ENCODE measurements at regions not wholly inside any gene's neighbourhood (a gene's known extent, or its start where the extent isn't known, plus 50 kb on each side); places are given as distances from the start of the nearest gene placed in this dataset.

GRCh38 chr17:14547556-14547955, 246.7 kb downstream of the HS3ST3B1 start:
- H3K18ac ChIP-seq (ENCODE audit: extremely low read depth, low read length), result no peak overlapping the region
- no peak overlapping the region for H3K4me2 ChIP-seq (ENCODE audit: insufficient read depth in 1 of 2, low read depth in 2 of 2, low read length in 2 of 2)
- no peak overlapping the region for H3K4ac ChIP-seq (replicated peaks; ENCODE audit: insufficient read length, low read depth, low read length)
- no peaks in the 10 kb centered on the region for H3K79me2 ChIP-seq (ENCODE audit: control insufficient read depth in 1 of 2, insufficient read depth in 2 of 2, low read length in 2 of 2)
- H3K4me3 ChIP-seq (ENCODE audit: extremely low read depth in 1 of 4, insufficient read depth in 2 of 4, low read depth in 3 of 4, low read length in 4 of 4), result no peak overlapping the region
- H2BK12ac ChIP-seq (ENCODE audit: low read depth, low read length), result peak overlapping the region; percentile 6; the same call in 1 of the 2 replicates
- no peaks in the 10 kb centered on the region for H3K9me3 ChIP-seq (ENCODE audit: insufficient read depth in 2 of 2, low read depth in 1 of 2, low read length in 1 of 2)
- no peak overlapping the region for H4K5ac ChIP-seq (ENCODE audit: insufficient read length, low read depth, low read length)
- no peaks in the 10 kb centered on the region for H4K20me1 ChIP-seq (replicated peaks in 1 of 2; ENCODE audit: control insufficient read depth in 1 of 2, insufficient read depth in 2 of 2, low read length in 2 of 2)
- 94% methylated on average over 2 of the region's 2 CpGs; no CpG with 5 or more reads in 1 of the 2 experiments for WGBS, 2 experiments (ENCODE audit: extremely low coverage in 1 of 2, insufficient coverage in 1 of 2, insufficient read length in 1 of 2, insufficient replicate concordance in 2 of 2, low coverage in 1 of 2, low lambda C conversion rate in 2 of 2, missing lambda C conversion rate in 1 of 2)
- DNase-seq (ENCODE audit: low read depth in 1 of 2, low spot score in 2 of 2), result no peak
- CTCF ChIA-PET (ENCODE audit: partially characterized antibody), result interaction anchor here (0.9 kb wide), 1 partner anchor 28 kb away, joined by 4 read pairs; no protein-coding TSS in a partner anchor
- H2AK5ac ChIP-seq (ENCODE audit: low read depth, low read length), result no peak overlapping the region
- no peak overlapping the region for H2BK5ac ChIP-seq (ENCODE audit: low read depth, low read length)
- FAIRE-seq, result no peak
- H3K56ac ChIP-seq (replicated peaks; ENCODE audit: insufficient read length, low read depth, low read length), result no peak overlapping the region
- H2BK120ac ChIP-seq (replicated peaks; ENCODE audit: low read depth, low read length), result no peak overlapping the region
- no peak overlapping the region for H3K14ac ChIP-seq (ENCODE audit: insufficient read length)
- H3K79me1 ChIP-seq (ENCODE audit: low read depth, low read length), result no peaks in the 10 kb centered on the region
- H3K36me3 ChIP-seq (ENCODE audit: control insufficient read depth in 2 of 4, insufficient read depth in 4 of 4, low read length in 3 of 4), result no peaks in the 10 kb centered on the region
- no peak overlapping the region for H2AFZ ChIP-seq (ENCODE audit: low read length)
- H3K23ac ChIP-seq (ENCODE audit: insufficient read length), result no peak overlapping the region
- POLR2A ChIA-PET (ENCODE audit: partially characterized antibody), result no interaction called here
- no peak overlapping the region for H4K8ac ChIP-seq (ENCODE audit: extremely low read depth, insufficient read depth, low read length)
- no peak overlapping the region for H4K91ac ChIP-seq (replicated peaks; ENCODE audit: insufficient read length, low read length)
- H2BK15ac ChIP-seq (ENCODE audit: low read length), result peak overlapping the region; percentile 65; the same call in 1 of the 2 replicates
- H3K4me1 ChIP-seq (replicated peaks in 1 of 4; ENCODE audit: control insufficient read depth in 3 of 4, insufficient read depth in 4 of 4, low read length in 3 of 4), result peaks cover 0 to 11% (median 0%) of the 10 kb centered on the region in 4 experiments; a peak in 2 of 7 replicates
- H3K23me2 ChIP-seq (ENCODE audit: low read depth, low read length), result no peaks in the 10 kb centered on the region
- no peaks in the 10 kb centered on the region for H3K27me3 ChIP-seq (replicated peaks in 1 of 4; ENCODE audit: control insufficient read depth in 3 of 4, extremely low read depth in 1 of 4, insufficient read depth in 3 of 4, low read length in 3 of 4)
- no peak overlapping the region for H3K9ac ChIP-seq (replicated peaks in 1 of 4; ENCODE audit: extremely low read depth in 1 of 4, low read depth in 3 of 4, low read length in 3 of 4)
- H2BK20ac ChIP-seq (ENCODE audit: low read length), result peak overlapping the region; percentile 13; the same call in 1 of the 2 replicates
- no peak overlapping the region for H3K27ac ChIP-seq (ENCODE audit: low read depth, low read length)
- TF ChIP-seq HDAC2 (IDR thresholded peaks at IDR 0.05; ENCODE audit: borderline replicate concordance in 1 of 2, low read depth in 2 of 2, low read length in 2 of 2), result no peak
- TF ChIP-seq POLR2A (IDR thresholded peaks at IDR 0.05; ENCODE audit: control extremely low read depth in 1 of 2, low read depth in 2 of 2, low read length in 2 of 2), result no peak
- no peak for TF ChIP-seq TCF12 (IDR thresholded peaks at IDR 0.05; ENCODE audit: low read depth, low read length)
- TF ChIP-seq FOSL1 (IDR thresholded peaks at IDR 0.05; ENCODE audit: insufficient read depth, low read depth, low read length), result no peak
- no peak for TF ChIP-seq SAP30 (IDR thresholded peaks at IDR 0.05; ENCODE audit: insufficient read depth, insufficient replicate concordance, low read length)
- TF ChIP-seq CBX8 (IDR thresholded peaks at IDR 0.05; ENCODE audit: borderline replicate concordance, low read depth, low read length), result no peak
- no peak for TF ChIP-seq POLR2AphosphoS5 (IDR thresholded peaks at IDR 0.05; ENCODE audit: low read depth, low read length)
- TF ChIP-seq BCL11A (IDR thresholded peaks at IDR 0.05; ENCODE audit: low read depth in 2 of 2, low read length in 2 of 2), result no peak
- TF ChIP-seq HDAC6 (IDR thresholded peaks at IDR 0.05; ENCODE audit: low read depth, low read length), result no peak
- no peak for TF ChIP-seq TAF1 (IDR thresholded peaks at IDR 0.05; ENCODE audit: low read depth, low read length)
- TF ChIP-seq PHF8 (conservative IDR thresholded peaks at IDR 0.05; ENCODE audit: low read depth, low read length), result no peak
- TF ChIP-seq NRF1 (IDR thresholded peaks at IDR 0.05; ENCODE audit: low read depth, low read length), result no peak
- no peak for TF ChIP-seq CBX5 (IDR thresholded peaks at IDR 0.05; ENCODE audit: low read depth, low read length)
- TF ChIP-seq MAX (IDR thresholded peaks at IDR 0.05), result no peak
- no peak for TF ChIP-seq SP4 (IDR thresholded peaks at IDR 0.05; ENCODE audit: low read length)
- no peak for TF ChIP-seq CHD1 (IDR thresholded peaks at IDR 0.05; ENCODE audit: low read depth, low read length)

All from H1 (cell line).